PC-3 (cell line): ENCODE measurements at regions not wholly inside any gene's neighbourhood (a gene's known extent, or its start where the extent isn't known, plus 50 kb on each side); places are given as distances from the start of the nearest gene placed in this dataset.

Experiments
- ATAC-seq: fragments of 200-7000 bp; cut with Tn5 transposase; 2 replicates; pipeline ENCODE4 v1.9.1; 2020; ENCODE audit warnings: mild to moderate bottlenecking, moderate library complexity
- BruUV-seq: library from RNA; stranded (reverse); fragments of 400-500 nt; replicated peaks from 2 replicates; lab custom pipeline; 2021; lab: Mats Ljungman, UMichigan
- CTCF ChIA-PET: fragments of 300-600 bp; sonication (Branson Sonifier 250); formaldehyde crosslinking; loops from one replicate; lab custom pipeline; 2022; ENCODE audit warnings: antibody characterized with exemption; lab: Charles Lee
- POLR2A ChIA-PET: fragments of 300-600 bp; sonication (Branson Sonifier 250); formaldehyde crosslinking; loops from one replicate; lab custom pipeline; 2022; ENCODE audit warnings: antibody characterized with exemption; ENCODE audit not compliant: unreplicated experiment; lab: Charles Lee
- DNase-seq: peaks from one replicate; pipeline ENCODE4 v3.0.0-alpha.2; 2015
- H2AFZ ChIP-seq: fragments of 300-600 bp; sonication (generic); 2 replicates; pipeline ENCODE4 v1.6.0; 2016; ENCODE audit warnings: antibody characterized with exemption, low read length
- H3F3A ChIP-seq: fragments of 300-600 bp; sonication (generic); one replicate; pipeline ENCODE4 v1.6.0; 2017; ENCODE audit warnings: antibody characterized with exemption, low read length, control low read depth, mild to moderate bottlenecking; ENCODE audit not compliant: unreplicated experiment
- H3K27ac ChIP-seq: fragments of 300-600 bp; sonication (generic); 2 replicates; pipeline ENCODE4 v1.5.1; 2016; ENCODE audit warnings: mild to moderate bottlenecking, low read length
- H3K27me3 ChIP-seq: fragments of 300-600 bp; sonication (generic); 2 replicates; pipeline ENCODE4 v1.6.1; 2016; ENCODE audit warnings: low read length, mixed read lengths
- H3K36me3 ChIP-seq: fragments of 300-600 bp; sonication (generic); 2 replicates; pipeline ENCODE4 v1.6.1; 2016; ENCODE audit warnings: low read depth, mixed run types, low read length, mixed read lengths
- H3K4me1 ChIP-seq: fragments of 300-600 bp; sonication (generic); 2 replicates; pipeline ENCODE4 v1.5.1; 2016; ENCODE audit warnings: low read length; ENCODE audit not compliant: insufficient read depth
- H3K4me2 ChIP-seq: fragments of 300-600 bp; sonication (generic); 2 replicates; pipeline ENCODE4 v1.6.0; 2016; ENCODE audit warnings: low read length
- H3K4me3 ChIP-seq: fragments of 300-600 bp; sonication (generic); 2 replicates; pipeline ENCODE4 v1.5.1; 2016; ENCODE audit warnings: mild to moderate bottlenecking, low read length, mixed read lengths
- H3K79me2 ChIP-seq: fragments of 300-600 bp; sonication (generic); 2 replicates; pipeline ENCODE4 v1.6.1; 2017; ENCODE audit warnings: low read length, mixed read lengths
- H3K9ac ChIP-seq: fragments of 300-600 bp; sonication (generic); 2 replicates; pipeline ENCODE4 v1.6.0; 2016; ENCODE audit warnings: mild to moderate bottlenecking, low read length
- H3K9me2 ChIP-seq: fragments of 300-600 bp; sonication (generic); replicated peaks from 2 replicates; pipeline ENCODE4 v1.6.1; 2016; ENCODE audit warnings: mixed run types, low read length, mixed read lengths
- H3K9me3 ChIP-seq: fragments of 300-600 bp; sonication (generic); 2 replicates; pipeline ENCODE4 v1.6.1; 2016; ENCODE audit warnings: low read length, mixed read lengths
- H4K20me1 ChIP-seq: fragments of 300-600 bp; sonication (generic); 2 replicates; pipeline ENCODE4 v1.6.1; 2016; ENCODE audit warnings: low read length, mixed read lengths
- EZH2 ChIP-seq: fragments of 300-600 bp; sonication (generic); IDR thresholded peaks from one replicate; pipeline ENCODE4 v1.6.1; 2017; ENCODE audit warnings: antibody characterized with exemption, mild to moderate bottlenecking, low read length; ENCODE audit not compliant: unreplicated experiment
- EZH2phosphoT487 ChIP-seq: fragments of 300-600 bp; sonication (generic); IDR thresholded peaks from 2 replicates; pipeline ENCODE4 v1.6.1; 2018; ENCODE audit warnings: mild to moderate bottlenecking, antibody characterized with exemption, low read length, borderline replicate concordance
- intact Hi-C: fragments of 100-400 bp; cut with micrococcal nuclease; formaldehyde crosslinking; loops from 2 replicates; pipeline ENCODE4 v1.9.0; 2023
- TF ChIP-seq, protein P1 (sequence below): fragments of 300-600 bp; sonication (generic); conservative IDR thresholded peaks from 2 replicates; pipeline ENCODE4 v1.5.1; 2017; ENCODE audit warnings: antibody characterized with exemption, low read depth, mild to moderate bottlenecking, low read length

DNA sequence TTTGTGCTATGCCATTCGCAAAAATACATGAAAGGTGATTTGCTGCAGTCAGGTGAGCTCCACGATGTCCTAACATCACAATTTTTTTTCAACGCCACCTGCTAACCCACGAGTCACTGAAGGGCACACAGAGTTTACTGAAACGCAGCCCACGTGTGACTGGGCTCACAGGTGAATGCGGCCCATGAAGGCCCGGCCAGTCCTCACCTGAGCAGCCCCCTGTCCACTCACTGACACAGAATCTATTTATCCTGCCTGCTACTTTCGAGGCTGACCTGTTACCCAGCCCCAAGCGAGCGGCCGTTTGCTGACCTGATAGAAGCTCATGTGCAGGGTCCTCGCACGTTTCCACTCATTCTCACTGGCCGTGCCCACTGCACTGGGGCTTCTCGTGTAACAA lies 121.9 kb upstream of the SOX1 start:
- Histone ChIP-seq H3K27me3 (peaks cover 27% of the 10 kb centered on the region), H3K27ac (no peak overlapping the region), H3K4me1 (no peaks in the 10 kb centered on the region), H3F3A (no peaks in the 10 kb centered on the region), H3K79me2 (no peaks in the 10 kb centered on the region), H3K4me3 (no peak overlapping the region), H3K9ac (no peak overlapping the region), H3K9me2 (no peaks in the 10 kb centered on the region), H4K20me1 (no peaks in the 10 kb centered on the region), H3K36me3 (no peaks in the 10 kb centered on the region), H3K4me2 (no peak overlapping the region), H2AFZ (no peak overlapping the region), H3K9me3 (no peaks in the 10 kb centered on the region)
- CTCF ChIA-PET = no interaction called here
- ATAC-seq (no peak), DNase-seq (no peak)
- TF ChIP-seq, protein P1, sequence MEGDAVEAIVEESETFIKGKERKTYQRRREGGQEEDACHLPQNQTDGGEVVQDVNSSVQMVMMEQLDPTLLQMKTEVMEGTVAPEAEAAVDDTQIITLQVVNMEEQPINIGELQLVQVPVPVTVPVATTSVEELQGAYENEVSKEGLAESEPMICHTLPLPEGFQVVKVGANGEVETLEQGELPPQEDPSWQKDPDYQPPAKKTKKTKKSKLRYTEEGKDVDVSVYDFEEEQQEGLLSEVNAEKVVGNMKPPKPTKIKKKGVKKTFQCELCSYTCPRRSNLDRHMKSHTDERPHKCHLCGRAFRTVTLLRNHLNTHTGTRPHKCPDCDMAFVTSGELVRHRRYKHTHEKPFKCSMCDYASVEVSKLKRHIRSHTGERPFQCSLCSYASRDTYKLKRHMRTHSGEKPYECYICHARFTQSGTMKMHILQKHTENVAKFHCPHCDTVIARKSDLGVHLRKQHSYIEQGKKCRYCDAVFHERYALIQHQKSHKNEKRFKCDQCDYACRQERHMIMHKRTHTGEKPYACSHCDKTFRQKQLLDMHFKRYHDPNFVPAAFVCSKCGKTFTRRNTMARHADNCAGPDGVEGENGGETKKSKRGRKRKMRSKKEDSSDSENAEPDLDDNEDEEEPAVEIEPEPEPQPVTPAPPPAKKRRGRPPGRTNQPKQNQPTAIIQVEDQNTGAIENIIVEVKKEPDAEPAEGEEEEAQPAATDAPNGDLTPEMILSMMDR = no peak
- no peak for TF ChIP-seq EZH2
- no peak for TF ChIP-seq EZH2phosphoT487
- intact Hi-C loops = no loop called here
- BruUV-seq = no TSS peak
- POLR2A ChIA-PET = no interaction called here

DNA sequence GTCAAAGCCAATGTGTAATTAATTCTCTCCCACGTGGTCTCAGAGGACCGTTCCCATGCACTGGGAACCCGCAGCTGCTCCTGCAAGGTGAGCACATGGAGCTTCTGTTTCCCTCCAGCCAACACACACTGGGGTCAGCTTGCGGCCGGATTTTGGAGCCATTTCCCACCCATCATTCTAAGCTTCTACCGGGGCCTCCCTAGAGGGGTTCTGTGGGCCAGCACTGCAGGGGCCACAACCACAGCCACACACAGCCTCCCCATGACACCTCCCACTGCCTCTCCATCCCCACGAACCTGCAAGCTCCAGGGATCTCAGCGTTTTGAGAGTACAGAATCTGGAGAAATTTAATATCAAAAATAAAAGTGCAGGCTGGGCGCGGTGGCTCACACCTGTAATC lies 120.7 kb upstream of the SOX1 start:
- no peaks in the 10 kb centered on the region for H3K79me2 ChIP-seq
- no peak for ATAC-seq
- intact Hi-C loops = no loop called here
- POLR2A ChIA-PET = no interaction called here
- no TSS peak for BruUV-seq
- H4K20me1 ChIP-seq = no peaks in the 10 kb centered on the region
- CTCF ChIA-PET = no interaction called here
- no peak overlapping the region for H3K4me2 ChIP-seq
- H3F3A ChIP-seq = no peaks in the 10 kb centered on the region
- no peaks in the 10 kb centered on the region for H3K9me3 ChIP-seq
- H3K9ac ChIP-seq = no peak overlapping the region
- H3K27ac ChIP-seq = no peak overlapping the region
- no peak overlapping the region for H3K4me3 ChIP-seq
- no peak overlapping the region for H2AFZ ChIP-seq
- H3K9me2 ChIP-seq = no peaks in the 10 kb centered on the region
- no peak for DNase-seq
- no peaks in the 10 kb centered on the region for H3K36me3 ChIP-seq
- H3K4me1 ChIP-seq = no peaks in the 10 kb centered on the region
- H3K27me3 ChIP-seq = peaks cover 27% of the 10 kb centered on the region
- TF ChIP-seq EZH2phosphoT487 = no peak
- TF ChIP-seq, protein P1 = no peak

DNA sequence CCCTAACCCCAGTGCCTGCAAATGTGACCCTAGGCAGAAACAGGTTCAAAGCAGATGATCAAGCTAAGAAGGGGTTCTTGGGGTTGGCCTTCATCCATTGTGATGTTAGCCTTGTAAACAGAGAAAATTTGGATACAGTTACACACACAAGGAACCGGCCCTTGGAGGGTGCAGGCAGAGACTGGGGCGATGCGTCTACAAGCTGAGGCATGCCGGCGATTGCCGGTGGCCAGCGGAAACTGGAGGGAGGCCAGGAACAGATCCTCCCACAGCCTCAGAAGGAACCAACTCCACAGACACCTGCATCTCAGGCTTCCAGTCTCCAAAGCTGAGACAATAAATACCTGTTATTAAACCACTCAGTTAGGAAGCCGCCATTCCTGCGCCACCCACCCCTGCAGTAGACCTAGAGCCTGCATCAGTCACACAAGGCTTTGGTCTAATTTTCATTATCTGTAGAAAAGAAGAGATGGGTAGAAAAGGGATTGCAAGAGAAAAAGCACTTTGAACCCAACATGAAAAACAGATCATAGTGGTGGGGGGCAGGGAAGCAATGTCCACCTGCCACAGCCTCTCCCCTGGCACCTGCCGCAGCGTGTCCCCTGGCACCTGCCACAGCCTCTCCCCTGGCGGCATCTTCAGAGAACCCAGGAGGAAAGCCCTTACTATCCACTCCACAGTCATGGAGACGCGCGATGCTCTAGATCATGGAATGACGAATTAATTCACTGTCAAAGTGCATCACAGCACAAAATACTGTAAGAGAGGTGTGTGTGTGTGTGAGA lies 119.7 kb upstream of the SOX1 start:
- Histone ChIP-seq H3F3A (no peaks in the 10 kb centered on the region), H2AFZ (no peak overlapping the region), H3K27me3 (peaks cover 27% of the 10 kb centered on the region), H3K9me3 (no peaks in the 10 kb centered on the region), H3K36me3 (no peaks in the 10 kb centered on the region), H3K27ac (no peak overlapping the region), H3K4me3 (no peak overlapping the region), H3K4me1 (no peaks in the 10 kb centered on the region), H3K4me2 (no peak overlapping the region), H3K9ac (no peak overlapping the region), H3K79me2 (no peaks in the 10 kb centered on the region), H3K9me2 (no peaks in the 10 kb centered on the region), H4K20me1 (no peaks in the 10 kb centered on the region)
- ATAC-seq = no peak
- intact Hi-C loops = no loop called here
- ChIA-PET POLR2A (no interaction called here), CTCF (no interaction called here)
- no peak for TF ChIP-seq EZH2phosphoT487
- TF ChIP-seq, protein P1 = no peak
- TF ChIP-seq EZH2 = no peak
- BruUV-seq = no TSS peak
- no peak for DNase-seq
